HepG2 (cell line): ENCODE measurements at regions not wholly inside any gene's neighbourhood (a gene's known extent, or its start where the extent isn't known, plus 50 kb on each side); places are given as distances from the start of the nearest gene placed in this dataset.

ENCODE experiments used
- ARID5B ChIP-seq: IDR thresholded peaks from 2 replicates; pipeline ENCODE4 v1.4.0; 2020; ENCODE audit warnings: mild to moderate bottlenecking, missing genetic modification reagents
- ATF4 ChIP-seq, 2 experiments: fragments of 450-650 bp in 1 of 2; sonication (generic) in 1 of 2; formaldehyde crosslinking; IDR thresholded peaks; 2 replicates each; pipeline versions ENCODE4 v1.5.0 to v1.8.0; 2020 to 2022; ENCODE audit warnings: mild to moderate bottlenecking in 1 of 2, missing genetic modification reagents in 1 of 2
- CEBPB ChIP-seq: IDR thresholded peaks from 2 replicates; pipeline ENCODE4 v1.6.1; 2011; ENCODE audit warnings: low read depth, low read length, improper control_type of control experiment, borderline replicate concordance
- CREB1 ChIP-seq, 2 experiments: fragments of 450-650 bp in 1 of 2; IDR thresholded peaks; 2 replicates each; pipeline ENCODE4 v1.6.1; 2016 to 2017; ENCODE audit warnings: control low read depth in 1 of 2, mild to moderate bottlenecking in 1 of 2, missing compliant biosample characterization in 1 of 2, missing genetic modification characterization in 1 of 2
- GMEB2 ChIP-seq: IDR thresholded peaks from 2 replicates; pipeline ENCODE4 v1.6.1; 2016; ENCODE audit warnings: missing biosample characterization, missing genetic modification reagents, low read depth
- KAT8 ChIP-seq: IDR thresholded peaks from 2 replicates; pipeline ENCODE4 v1.6.1; 2016; ENCODE audit warnings: missing genetic modification reagents, missing compliant biosample characterization
- MNT ChIP-seq: fragments of 450-650 bp; IDR thresholded peaks from 2 replicates; pipeline ENCODE4 v1.6.1; 2016
- NFRKB ChIP-seq: fragments of 450-650 bp; IDR thresholded peaks from 2 replicates; pipeline ENCODE4 v1.6.1; 2017
- YY1 ChIP-seq: IDR thresholded peaks from 2 replicates; pipeline ENCODE4 v1.6.1; 2011; ENCODE audit warnings: low read length, low read depth, moderate library complexity, mild to moderate bottlenecking; ENCODE audit not compliant: insufficient read depth, insufficient replicate concordance
- ZNF276 ChIP-seq: sonication (generic); formaldehyde crosslinking; IDR thresholded peaks from 2 replicates; pipeline ENCODE4 v1.4.0; 2020; ENCODE audit warnings: mild to moderate bottlenecking, low read depth, missing genetic modification reagents
- ZNF292 ChIP-seq: sonication (generic); formaldehyde crosslinking; IDR thresholded peaks from 2 replicates; pipeline ENCODE4 v1.8.1; 2022; ENCODE audit warnings: mild to moderate bottlenecking, low read depth, missing genetic modification reagents, borderline replicate concordance

- no peak for TF ChIP-seq GMEB2 (CRISPR knock-in tag)
- peak; percentile 29 for TF ChIP-seq YY1
- 0 out of 2 replicates have a peak, but pooled peaks have one; percentile 28 for TF ChIP-seq KAT8 (CRISPR knock-in tag)
- 0 out of 2 replicates have a peak, but pooled peaks have one; percentile 13 for TF ChIP-seq ARID5B (CRISPR knock-in tag)
- TF ChIP-seq ZNF292 (CRISPR knock-in tag): no peak
- TF ChIP-seq NFRKB: no peak
- no peak for TF ChIP-seq CREB1 (IDR thresholded peaks at IDR 0.05)
- TF ChIP-seq CREB1 (CRISPR knock-in tag; IDR thresholded peaks at IDR 0.05): peak; percentile 32; the same call in 1 of the 2 replicates
- TF ChIP-seq MNT: no peak
- peak; percentile 43; the same call in 1 of the 2 replicates for TF ChIP-seq CEBPB
- TF ChIP-seq ATF4 (CRISPR knock-in tag; IDR thresholded peaks at IDR 0.05): 0 out of 4 replicates have a peak, but pooled peaks of 1 of the 2 experiments have one; percentile 26
- no peak for TF ChIP-seq ZNF276
Measured at GRCh38 chrX:30955687-30956086, 66.6 kb upstream of the TAB3 start (continued).
